ENCODE measurements at regions not wholly inside any gene's neighbourhood (a gene's known extent, or its start where the extent isn't known, plus 50 kb on each side); places are given as distances from the start of the nearest gene placed in this dataset.

DNA sequence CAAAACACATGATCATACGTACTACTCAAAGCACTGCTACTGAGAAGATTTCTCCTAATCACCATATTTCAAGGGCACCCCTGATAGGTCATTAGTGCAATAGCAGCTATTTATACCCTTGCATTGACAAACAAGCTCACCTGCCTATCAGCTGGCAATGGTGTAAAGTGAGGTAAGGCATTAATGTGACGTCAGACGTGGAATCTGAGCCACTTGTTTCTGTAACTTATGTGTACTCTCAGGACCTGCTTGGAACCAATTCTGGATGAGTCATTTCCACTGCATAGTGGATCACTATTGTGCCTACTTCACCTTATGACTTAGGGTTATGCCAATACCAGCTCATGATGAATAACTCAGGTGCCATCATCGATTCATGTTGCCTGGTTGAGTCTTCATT is 628.5 kb upstream of the CELF2 start:
- RAD21 ChIA-PET (ENCODE audit: unreplicated experiment) = no interaction called here
- FAIRE-seq (no peak), DNase-seq (ENCODE audit: low read depth, low spot score) (no peak), ATAC-seq (no peak)
- Histone ChIP-seq H3K79me2 (ENCODE audit: control insufficient read depth, insufficient read depth, low read length) (no peaks in the 10 kb centered on the region), H3K9me3 (replicated peaks; ENCODE audit: control insufficient read depth, insufficient read depth, low read length) (no peaks in the 10 kb centered on the region), H4K20me1 (ENCODE audit: control insufficient read depth, insufficient read depth) (no peaks in the 10 kb centered on the region), H3K27me3 (replicated peaks in 1 of 2; ENCODE audit: control insufficient read depth in 2 of 2, insufficient read depth in 2 of 2, low read length in 1 of 2) (no peaks in the 10 kb centered on the region), H3K9ac (ENCODE audit: control insufficient read depth, insufficient read depth, low read length) (no peak overlapping the region), H3K4me2 (ENCODE audit: control insufficient read depth, insufficient read depth) (no peak overlapping the region), H2AFZ (ENCODE audit: control insufficient read depth, low read depth, low read length) (no peak overlapping the region), H3K27ac (ENCODE audit: control insufficient read depth, insufficient read depth) (no peak overlapping the region), H3K4me3 (no peak overlapping the region), H3K36me3 (ENCODE audit: control insufficient read depth in 2 of 2, insufficient read depth in 2 of 2, low read length in 1 of 2) (no peaks in the 10 kb centered on the region), H3K4me1 (ENCODE audit: control insufficient read depth, insufficient read depth, low read length) (no peaks in the 10 kb centered on the region)
- WGBS (ENCODE audit: insufficient coverage, insufficient replicate concordance, low lambda C conversion rate, missing lambda C conversion rate) = 41% methylated on average over 4 of the region's 4 CpGs
- BruUV-seq (replicated peaks) = no TSS peak
- intact Hi-C loops (cut with micrococcal nuclease; ENCODE audit: unreplicated experiment) (no loop called here), in situ Hi-C loops (cut with MboI) (no loop called here)
- SMC1A ChIA-PET (ENCODE audit: uncharacterized antibody, unreplicated experiment) = no interaction called here
- POLR2A ChIA-PET = no interaction called here
- TF ChIP-seq MTA2 (IDR thresholded peaks at IDR 0.05; ENCODE audit: low read depth) (no peak), RBBP5 (conservative IDR thresholded peaks at IDR 0.05) (no peak), SREBF2 (IDR thresholded peaks at IDR 0.05; ENCODE audit: low read length) (no peak), POLR2AphosphoS5 (IDR thresholded peaks at IDR 0.05; ENCODE audit: low read length) (no peak), ETV6 (conservative IDR thresholded peaks at IDR 0.05 in 1 of 2, IDR thresholded peaks at IDR 0.05 in 1 of 2; ENCODE audit: borderline replicate concordance in 1 of 2, low read depth in 1 of 2) (no peak), DPF2 (IDR thresholded peaks at IDR 0.05) (no peak), ATF7 (IDR thresholded peaks at IDR 0.05; ENCODE audit: low read depth) (no peak), IRF5 (IDR thresholded peaks at IDR 0.05; ENCODE audit: borderline replicate concordance) (no peak), NR2C2 (IDR thresholded peaks at IDR 0.05; ENCODE audit: borderline replicate concordance, control insufficient read depth, insufficient read length, low read depth) (no peak), IRF3 (IDR thresholded peaks at IDR 0.05) (no peak), CHD2 (IDR thresholded peaks at IDR 0.05; ENCODE audit: borderline replicate concordance, low read depth, low read length) (no peak), ZNF207 (IDR thresholded peaks at IDR 0.05; ENCODE audit: borderline replicate concordance) (no peak)
- CTCF ChIA-PET = no interaction called here
